ENCODE measurements at regions not wholly inside any gene's neighbourhood (a gene's known extent, or its start where the extent isn't known, plus 50 kb on each side); places are given as distances from the start of the nearest gene placed in this dataset.

GRCh38 chr5:173513521-173513991 lies 102.9 kb downstream of the BOD1 start:
- TF ChIP-seq GLI4 (tag by site-specific recombination; IDR thresholded peaks at IDR 0.05) (no peak), YY1 (tag by site-specific recombination; IDR thresholded peaks at IDR 0.05) (no peak), CTCF (tag by site-specific recombination; IDR thresholded peaks at IDR 0.05) (no peak), ZNF830 (tag by site-specific recombination; IDR thresholded peaks at IDR 0.05; ENCODE audit: low read depth) (no peak), AEBP2 (tag by site-specific recombination; IDR thresholded peaks at IDR 0.05; ENCODE audit: borderline replicate concordance) (no peak), ZNF776 (tag by site-specific recombination; IDR thresholded peaks at IDR 0.05; ENCODE audit: borderline replicate concordance) (no peak), ZNF561 (tag by site-specific recombination; IDR thresholded peaks at IDR 0.05; ENCODE audit: borderline replicate concordance) (no peak), ZFP3 (tag by site-specific recombination; IDR thresholded peaks at IDR 0.05; ENCODE audit: low read depth) (no peak), ZNF398 (tag by site-specific recombination; IDR thresholded peaks at IDR 0.05) (no peak), ZNF416 (tag by site-specific recombination; IDR thresholded peaks at IDR 0.05) (no peak), KLF16 (tag by site-specific recombination; IDR thresholded peaks at IDR 0.05) (no peak), ZNF311 (tag by site-specific recombination; IDR thresholded peaks at IDR 0.05; ENCODE audit: borderline replicate concordance) (no peak), MYNN (tag by site-specific recombination; IDR thresholded peaks at IDR 0.05; ENCODE audit: borderline replicate concordance) (no peak)
- TF ChIP-seq, protein P1, sequence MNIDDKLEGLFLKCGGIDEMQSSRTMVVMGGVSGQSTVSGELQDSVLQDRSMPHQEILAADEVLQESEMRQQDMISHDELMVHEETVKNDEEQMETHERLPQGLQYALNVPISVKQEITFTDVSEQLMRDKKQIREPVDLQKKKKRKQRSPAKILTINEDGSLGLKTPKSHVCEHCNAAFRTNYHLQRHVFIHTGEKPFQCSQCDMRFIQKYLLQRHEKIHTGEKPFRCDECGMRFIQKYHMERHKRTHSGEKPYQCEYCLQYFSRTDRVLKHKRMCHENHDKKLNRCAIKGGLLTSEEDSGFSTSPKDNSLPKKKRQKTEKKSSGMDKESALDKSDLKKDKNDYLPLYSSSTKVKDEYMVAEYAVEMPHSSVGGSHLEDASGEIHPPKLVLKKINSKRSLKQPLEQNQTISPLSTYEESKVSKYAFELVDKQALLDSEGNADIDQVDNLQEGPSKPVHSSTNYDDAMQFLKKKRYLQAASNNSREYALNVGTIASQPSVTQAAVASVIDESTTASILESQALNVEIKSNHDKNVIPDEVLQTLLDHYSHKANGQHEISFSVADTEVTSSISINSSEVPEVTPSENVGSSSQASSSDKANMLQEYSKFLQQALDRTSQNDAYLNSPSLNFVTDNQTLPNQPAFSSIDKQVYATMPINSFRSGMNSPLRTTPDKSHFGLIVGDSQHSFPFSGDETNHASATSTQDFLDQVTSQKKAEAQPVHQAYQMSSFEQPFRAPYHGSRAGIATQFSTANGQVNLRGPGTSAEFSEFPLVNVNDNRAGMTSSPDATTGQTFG (tag by site-specific recombination; IDR thresholded peaks at IDR 0.05; ENCODE audit: borderline replicate concordance): no peak
